ENCODE measurements at regions not wholly inside any gene's neighbourhood (a gene's known extent, or its start where the extent isn't known, plus 50 kb on each side); places are given as distances from the start of the nearest gene placed in this dataset.
"Not testable (repeated sequence)": the region's sequence is repeated elsewhere in the genome, so short reads cannot be mapped to it uniquely, and the experiment has no call there.

DNA sequence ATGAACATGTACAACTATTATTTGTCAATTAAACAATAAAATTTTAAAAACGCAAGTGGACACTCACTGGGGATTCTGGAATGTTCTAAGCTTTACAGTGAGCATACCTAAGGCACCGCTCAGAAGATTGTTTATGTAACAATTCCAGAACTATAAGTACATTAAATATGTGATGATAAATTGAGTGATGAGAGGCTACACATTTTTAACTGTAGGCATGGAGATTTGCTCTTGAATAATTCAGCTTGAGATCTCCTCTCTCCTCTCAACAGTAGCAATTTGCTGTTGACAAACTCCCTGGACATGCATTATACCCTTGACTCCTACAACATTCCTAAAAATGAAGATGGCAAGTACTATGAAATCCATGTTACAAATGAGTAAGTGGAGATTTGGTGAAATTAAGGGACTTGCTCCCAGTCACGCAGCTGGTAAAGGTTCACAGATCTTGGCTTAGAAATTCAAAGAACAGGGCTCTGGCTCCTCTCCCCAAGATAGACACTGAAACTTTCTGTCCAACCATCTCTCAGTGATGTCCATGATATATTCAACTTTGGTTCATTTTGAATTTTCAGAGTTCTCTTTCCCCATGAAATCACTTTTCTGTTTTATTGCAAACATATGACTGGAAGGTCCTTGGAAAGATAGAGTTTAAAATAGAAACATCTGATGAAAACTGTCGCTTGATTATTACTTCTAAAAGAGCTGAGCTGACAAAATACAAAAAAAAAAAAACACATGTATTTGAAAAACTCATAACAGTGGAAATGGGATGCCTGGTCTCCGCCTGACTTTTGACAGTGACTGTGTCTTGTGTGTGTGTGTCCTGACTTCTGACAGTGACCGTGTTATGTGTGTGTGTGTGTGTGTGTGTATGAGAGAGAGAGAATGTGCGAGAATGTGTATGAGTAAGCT, 488.3 kb downstream of the TNS3 start:
- in situ Hi-C loops (cut with MboI; ENCODE audit: low sequenced_read_pairs), result loop anchor here (25.0 kb wide), 1 partner anchor 1181 kb away; the partner anchor contains the start of gene IGFBP3

DNA sequence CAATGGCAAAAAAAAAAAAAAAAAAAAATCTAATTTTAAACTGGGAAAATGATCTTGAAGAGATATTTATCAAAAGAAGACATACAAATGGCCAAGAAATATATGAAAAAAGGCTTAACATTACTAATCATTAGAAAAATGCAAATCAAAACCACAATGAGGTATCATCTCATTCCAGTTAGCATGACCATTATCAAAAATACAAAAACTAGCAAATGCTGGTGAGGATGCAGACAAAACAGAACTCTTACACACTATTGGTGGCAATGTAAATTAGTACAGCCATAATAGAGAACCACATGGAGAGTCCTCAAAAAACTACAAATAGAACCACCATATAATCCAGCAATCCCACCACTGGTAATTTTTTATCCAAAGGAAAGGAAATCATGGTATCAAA, 489.6 kb downstream of the TNS3 start:
- in situ Hi-C loops (cut with MboI; ENCODE audit: low sequenced_read_pairs), result loop anchor here (25.0 kb wide), 1 partner anchor 1180 kb away; the partner anchor contains the start of gene IGFBP3

DNA sequence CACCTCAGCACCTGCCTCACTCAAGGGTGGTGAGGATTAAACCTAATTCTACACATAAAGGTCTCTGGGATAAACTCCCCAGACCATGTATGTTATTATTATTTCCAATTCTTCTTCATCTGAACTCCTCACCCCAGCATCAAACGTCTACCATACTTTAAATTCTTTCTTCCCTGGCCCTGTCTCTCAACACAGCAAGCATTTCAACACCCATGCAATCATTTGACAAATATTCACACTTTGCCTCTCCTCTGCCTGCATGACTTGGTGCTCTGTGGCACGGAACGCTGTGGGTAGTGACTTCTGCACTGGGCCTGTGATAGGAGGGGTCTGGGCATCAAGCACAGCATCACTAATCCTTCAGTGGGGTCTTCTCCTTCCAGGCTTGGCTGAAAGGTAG, 490.8 kb downstream of the TNS3 start:
- in situ Hi-C loops (cut with MboI; ENCODE audit: low sequenced_read_pairs), result loop anchor here (25.0 kb wide), 1 partner anchor 1179 kb away; the partner anchor contains the start of gene IGFBP3

DNA sequence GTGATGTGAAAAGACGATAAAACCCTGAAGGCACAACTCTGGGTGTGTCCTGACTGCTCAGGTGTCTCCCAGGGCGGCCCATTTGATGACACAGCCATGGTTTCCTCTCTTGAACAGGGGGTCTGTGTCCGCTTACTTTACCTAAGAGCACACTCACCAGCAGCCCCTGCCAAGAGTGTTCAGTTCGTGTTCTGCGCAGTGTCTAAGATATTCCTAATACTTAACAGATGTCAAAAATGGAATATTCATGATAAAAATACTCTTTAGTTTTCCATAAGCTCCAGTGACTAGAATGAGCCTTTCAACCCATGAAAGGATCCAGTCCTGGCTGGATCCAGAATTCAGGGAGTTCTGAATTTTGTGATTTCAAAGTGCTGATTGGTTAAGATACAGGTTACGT, 492.4 kb downstream of the TNS3 start:
- in situ Hi-C loops (cut with MboI; ENCODE audit: low sequenced_read_pairs), result loop anchor here (25.0 kb wide), 1 partner anchor 1177 kb away; the partner anchor contains the start of gene IGFBP3

DNA sequence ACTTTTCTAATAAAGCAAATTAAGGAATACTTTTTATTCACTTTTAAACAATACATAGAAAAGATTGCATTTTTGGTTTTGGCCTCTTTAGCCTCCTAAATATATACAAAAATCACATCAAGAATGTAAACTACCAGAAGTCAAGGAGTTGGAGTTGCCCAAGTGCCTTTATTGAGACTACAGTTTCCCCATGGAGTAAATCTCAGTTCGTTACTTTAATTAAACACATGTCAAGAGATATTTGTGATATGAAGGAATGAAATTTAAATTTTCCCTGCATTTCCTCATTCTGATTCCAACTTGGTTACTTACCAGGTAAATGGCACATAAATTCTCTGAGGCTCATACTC, 492.9 kb downstream of the TNS3 start:
- in situ Hi-C loops (cut with MboI; ENCODE audit: low sequenced_read_pairs), result loop anchor here (25.0 kb wide), 1 partner anchor 1177 kb away; the partner anchor contains the start of gene IGFBP3

DNA sequence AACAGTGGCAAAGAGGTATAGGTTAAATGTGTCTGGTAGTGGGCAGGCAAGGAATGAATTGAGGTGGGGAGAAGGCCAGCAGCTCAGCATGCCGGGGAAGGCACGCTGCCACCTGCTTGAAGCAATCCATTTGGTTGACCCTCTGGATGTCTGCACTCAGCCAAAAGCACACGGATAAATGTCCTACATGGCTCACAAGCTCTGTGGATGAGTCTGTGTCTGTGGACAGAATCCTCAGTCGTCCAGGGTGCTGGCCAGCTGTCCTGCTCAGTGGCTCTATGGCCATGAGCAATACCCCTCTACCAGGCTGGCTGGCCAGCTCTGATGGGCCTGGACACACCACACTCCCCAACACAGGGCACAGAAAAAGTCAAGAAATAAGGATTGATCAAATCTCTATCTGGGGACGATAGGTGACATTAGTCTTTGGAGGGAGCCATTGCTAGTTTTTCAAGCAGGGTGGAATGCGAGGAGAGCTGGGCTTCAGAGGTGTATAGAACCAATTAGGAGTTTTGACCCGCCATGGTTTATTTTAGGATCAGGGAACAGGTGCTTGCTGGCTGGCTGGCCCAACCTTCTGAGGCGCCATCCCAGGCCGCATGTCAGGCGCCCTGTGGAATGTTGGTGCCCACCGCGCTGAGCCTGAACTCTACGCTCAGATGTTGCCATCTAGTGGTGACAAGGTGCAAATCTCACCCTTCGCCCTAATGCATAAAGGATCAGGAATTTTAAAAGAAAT, 493.4 kb downstream of the TNS3 start:
- in situ Hi-C loops (cut with MboI; ENCODE audit: low sequenced_read_pairs), result loop anchor here (25.0 kb wide), 1 partner anchor 1176 kb away; the partner anchor contains the start of gene IGFBP3

DNA sequence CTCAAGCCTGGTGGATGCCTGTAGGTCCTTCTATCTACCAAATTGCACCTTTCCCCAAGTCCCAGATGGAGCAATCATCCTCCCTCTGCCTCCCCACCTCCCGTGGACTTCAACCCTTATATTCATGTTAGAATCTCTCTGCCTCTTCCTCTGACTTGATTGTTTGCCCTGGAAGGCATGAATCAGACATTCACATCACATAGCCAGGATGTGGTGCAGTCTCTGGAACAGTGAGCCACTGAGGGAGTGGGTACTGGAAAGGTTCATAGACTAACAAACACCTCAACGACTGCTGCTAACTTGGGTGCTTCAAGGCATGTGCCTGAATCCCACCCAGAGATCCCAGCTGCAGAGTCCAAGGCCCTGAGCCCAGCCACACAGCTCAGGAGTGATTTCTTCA, 494.0 kb downstream of the TNS3 start:
- in situ Hi-C loops (cut with MboI; ENCODE audit: low sequenced_read_pairs), result loop anchor here (25.0 kb wide), 1 partner anchor 1176 kb away; the partner anchor contains the start of gene IGFBP3

DNA sequence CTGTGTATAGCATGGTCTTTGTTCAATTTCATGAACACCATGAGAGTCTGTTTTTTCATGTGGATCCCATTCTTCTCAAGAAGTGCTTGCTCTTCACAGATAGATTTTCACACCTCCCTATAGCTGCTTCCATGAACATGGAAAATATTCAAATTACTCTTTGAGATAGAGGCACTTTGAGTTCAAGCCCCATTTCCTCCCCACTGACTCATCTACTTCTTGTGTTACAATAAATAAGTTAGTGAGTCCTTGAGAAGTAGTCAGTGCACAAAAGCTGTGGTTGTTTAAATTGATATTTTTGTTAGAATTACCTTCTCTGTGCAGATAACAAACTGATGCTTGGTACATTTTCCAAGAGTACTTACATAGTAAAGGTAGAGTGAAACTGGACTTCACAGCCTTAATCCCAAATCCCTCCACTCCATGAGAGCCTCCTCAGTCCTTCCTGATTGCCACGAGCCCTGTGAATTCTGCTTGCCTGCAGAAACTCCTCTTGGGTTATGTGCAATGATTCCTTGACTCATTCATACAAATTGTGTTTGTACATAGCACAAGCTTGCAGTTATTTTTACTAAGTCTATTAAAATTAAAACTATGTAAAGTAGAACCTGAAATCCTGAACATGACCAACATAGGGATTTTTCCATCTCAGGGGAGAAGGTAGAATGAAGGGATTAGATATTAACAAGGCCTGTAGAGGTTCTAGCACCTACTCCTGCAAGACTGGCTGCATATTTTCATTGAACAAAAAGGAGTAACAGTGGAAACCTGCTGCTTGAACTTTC, 496.2 kb downstream of the TNS3 start:
- in situ Hi-C loops (cut with MboI; ENCODE audit: low sequenced_read_pairs), result loop anchor here (25.0 kb wide), 1 partner anchor 1173 kb away; the partner anchor contains the start of gene IGFBP3

DNA sequence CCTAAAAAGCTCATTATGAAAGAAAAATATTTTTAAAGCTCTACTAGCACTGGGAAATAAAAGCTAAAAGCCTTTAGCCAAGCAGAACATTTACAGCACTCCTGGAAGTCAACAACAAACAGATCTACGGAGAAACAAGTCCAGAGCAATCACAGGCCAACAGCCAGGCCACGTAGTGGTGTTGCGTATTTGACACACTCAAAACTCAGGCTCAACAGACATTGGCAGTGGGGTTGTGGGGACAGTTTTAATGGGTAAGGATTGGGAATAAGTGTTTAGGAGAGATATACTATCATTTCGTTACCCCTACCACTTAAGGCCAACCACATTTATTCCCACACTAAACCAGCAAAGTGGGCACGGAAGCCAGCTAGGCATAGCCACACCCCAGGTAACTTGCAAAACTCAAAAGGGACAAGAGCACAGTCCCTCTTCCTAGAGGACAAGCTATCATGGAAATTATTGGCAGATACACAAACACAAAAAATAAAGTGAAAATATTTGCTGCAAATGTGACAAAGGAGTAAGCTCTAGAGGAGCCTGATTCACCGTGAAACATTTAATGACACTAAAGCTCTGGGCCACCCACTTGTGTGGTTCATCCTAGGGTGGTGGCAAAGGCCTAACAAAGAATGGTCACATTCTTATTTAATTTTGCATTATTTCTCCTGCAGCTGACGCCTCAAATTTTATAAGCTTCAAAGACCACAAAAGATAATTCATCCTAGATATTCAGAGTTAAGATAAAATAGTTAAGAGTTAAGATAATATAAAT, 498.2 kb downstream of the TNS3 start:
- in situ Hi-C loops (cut with MboI; ENCODE audit: low sequenced_read_pairs), result loop anchor here (25.0 kb wide), 1 partner anchor 1171 kb away; the partner anchor contains the start of gene IGFBP3

DNA sequence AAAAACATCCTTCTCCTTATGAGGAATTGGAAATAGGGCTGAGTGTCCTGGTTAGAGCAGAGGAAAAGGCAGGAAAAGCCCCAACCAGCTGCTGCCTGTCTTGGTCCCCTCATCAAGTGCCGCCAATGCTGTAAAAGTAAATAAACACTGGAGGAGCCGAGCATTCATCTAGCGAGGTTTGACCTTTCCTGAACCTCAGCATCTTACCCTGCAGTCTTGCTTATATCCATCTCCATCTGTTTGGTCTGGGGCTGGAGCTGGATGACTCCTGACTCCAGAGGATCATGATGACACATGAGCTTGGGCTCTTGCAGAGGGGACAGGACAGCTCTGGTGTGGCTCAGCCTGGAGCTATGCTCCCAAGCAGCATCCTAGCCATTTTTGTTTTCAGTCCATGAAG, 501.1 kb downstream of the TNS3 start:
- in situ Hi-C loops (cut with MboI; ENCODE audit: low sequenced_read_pairs), result loop anchor here (25.0 kb wide), 1 partner anchor 1169 kb away; the partner anchor contains the start of gene IGFBP3

DNA sequence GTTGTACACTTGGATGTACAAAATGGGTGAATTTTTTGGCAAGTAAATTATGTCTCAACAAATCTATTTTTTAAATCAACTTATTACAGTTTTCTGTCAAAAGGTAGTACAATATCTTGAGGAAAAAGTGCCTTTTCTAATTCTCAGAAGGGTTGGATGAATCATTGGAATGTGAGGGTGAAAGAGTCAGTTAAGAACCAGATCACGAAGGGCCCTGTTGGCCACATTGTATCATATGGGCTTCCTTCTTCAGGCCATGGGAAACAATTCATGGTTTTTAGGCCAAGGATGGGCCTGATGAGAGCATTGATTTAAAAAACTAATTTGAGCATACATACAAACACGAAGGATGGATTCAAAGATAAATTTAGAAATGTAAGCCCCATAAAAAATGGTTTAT, 503.7 kb downstream of the TNS3 start:
- in situ Hi-C loops (cut with MboI; ENCODE audit: low sequenced_read_pairs), result loop anchor here (25.0 kb wide), 1 partner anchor 1166 kb away; the partner anchor contains the start of gene IGFBP3

DNA sequence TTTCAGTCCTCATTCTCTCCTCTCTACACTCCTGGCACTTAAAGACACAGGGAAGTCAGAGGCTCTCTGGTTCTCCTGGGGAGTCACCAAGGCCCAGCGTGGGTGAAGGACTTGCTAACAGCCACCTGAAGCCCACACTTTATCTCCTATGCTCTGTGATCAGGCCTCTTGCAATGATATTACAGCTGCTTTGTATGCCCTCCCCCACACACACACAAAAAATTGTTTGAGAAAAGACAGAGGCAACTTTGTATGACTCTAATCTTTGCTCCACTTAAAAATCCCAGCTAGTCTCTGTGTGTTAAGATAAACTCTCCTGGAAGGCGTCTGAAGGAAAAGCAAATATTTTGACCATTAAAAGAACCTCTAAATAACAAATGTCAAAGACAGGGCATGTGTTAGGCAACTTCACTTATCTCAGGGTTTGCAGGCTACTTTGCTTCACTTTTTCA, 507.2 kb downstream of the TNS3 start:
- in situ Hi-C loops (cut with MboI; ENCODE audit: low sequenced_read_pairs), result loop anchor here (25.0 kb wide), 1 partner anchor 1162 kb away; the partner anchor contains the start of gene IGFBP3

DNA sequence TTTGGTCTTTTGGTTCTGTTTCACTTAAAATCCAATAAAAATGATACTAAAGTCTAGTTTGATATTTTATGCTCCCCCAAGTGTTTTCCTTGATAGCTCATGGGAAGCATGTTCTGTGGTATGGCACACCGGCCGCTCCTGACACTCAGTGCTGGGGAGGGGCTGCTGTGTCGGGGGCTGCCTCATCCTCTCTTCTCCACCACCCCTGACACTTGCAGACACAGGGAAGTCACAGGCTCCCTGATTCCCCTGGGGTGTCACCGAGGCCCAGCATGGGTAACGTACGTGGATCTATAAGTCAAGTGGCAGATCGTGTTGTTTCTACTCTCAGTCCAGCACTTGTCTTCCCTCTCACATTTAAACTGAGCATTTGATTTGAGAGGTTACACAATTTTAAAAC, 508.6 kb downstream of the TNS3 start:
- in situ Hi-C loops (cut with MboI; ENCODE audit: low sequenced_read_pairs), result no loop called here

DNA sequence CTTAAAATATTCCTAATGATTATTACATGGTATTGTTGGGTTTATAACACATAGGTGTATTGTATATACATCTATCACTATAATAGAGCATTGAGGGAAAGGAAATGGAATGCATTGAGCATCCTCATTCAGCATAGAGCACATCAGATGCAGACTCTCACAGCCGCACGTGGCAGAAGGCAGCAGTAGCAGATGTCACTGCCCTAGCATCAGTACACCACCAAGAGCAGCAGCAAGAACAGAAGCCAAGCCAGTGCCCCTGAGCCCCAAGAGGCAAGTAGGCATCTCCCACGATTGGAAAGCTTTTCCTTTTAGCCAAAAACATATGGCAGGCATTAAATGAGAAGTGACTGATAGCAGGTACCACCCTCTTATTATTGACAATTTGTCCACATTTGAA, 510.0 kb downstream of the TNS3 start:
- in situ Hi-C loops (cut with MboI; ENCODE audit: low sequenced_read_pairs), result no loop called here

DNA sequence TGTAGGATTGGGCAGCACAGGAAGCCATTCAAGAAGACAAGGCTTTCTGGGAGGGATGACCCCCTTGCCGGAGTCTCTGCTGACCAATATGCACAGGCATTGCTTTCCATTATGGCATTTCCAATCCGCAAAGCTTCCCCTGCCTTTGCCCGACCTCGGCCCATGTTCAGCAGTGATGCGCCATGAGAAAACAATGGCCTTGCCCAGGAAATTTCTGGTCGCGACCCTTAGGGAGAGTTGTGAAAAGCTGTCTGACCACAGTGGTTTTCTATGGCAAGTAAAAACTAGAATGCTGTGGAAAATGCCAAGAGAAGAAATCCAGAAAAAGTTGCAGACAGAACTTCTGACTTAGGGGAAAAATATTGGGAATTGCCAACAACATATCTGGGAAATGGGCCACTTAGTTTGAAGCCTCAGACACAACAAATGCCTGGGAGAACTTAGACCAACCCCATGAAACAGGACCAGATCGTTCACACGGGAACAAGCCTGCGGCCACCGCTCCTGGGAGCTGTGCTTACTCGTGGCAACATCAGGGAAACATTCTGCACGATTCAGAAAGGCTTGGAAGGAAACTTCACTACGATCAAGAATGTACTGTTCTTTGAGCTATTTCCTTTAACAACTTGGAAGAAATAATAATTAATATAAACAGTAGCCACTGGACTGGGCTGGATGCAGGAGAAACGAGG, 512.4 kb downstream of the TNS3 start:
- in situ Hi-C loops (cut with MboI; ENCODE audit: low sequenced_read_pairs), result no loop called here

DNA sequence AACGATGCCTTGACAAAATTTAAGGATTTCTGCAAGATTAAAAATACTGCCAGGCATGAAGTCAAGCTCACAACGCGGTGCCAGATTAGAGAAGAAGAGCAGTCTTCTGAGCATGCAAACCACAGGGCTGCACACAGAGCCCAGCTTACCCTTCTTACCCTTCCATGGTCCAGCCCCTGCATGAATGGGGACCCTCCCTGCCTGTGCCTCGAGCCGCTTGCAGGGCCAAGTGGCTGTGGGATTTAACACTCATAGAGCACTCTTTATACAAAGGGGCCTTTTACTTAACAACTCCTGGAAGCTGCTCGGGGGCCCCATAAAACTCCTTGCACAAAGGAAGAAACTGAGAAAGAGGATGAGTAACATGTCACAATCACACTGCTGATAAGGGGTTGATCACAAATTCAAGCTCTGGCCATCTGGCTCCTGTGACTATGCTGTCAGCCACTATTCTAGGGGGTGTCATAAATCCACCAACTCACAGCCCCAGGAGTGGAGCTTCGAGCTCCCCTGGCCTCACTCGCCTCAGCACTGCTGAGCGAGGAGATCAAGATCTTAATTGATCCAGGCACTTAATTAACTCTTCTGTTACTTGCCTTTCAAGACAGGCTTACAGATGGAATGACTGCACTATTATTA, 514.8 kb downstream of the TNS3 start:
- in situ Hi-C loops (cut with MboI; ENCODE audit: low sequenced_read_pairs), result no loop called here

DNA sequence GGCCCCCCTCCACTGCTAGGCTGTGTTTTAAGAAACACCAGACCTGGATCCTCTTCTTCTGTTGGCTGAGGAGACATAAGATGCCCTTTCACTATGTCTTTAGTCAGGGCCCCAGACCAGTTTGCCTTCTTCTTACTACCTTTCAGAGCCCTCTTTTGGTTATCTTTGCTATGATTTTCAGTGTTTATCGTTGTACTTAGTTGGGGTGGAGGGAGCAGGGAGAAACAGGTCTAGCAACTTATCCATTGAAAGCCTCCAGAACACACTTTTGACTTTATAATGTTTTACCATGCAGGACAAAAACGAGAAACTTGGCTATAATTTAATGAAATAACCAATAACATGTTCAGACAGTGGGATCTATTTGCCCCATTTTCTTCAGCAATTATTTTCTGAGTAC, 525.2 kb downstream of the TNS3 start:
- in situ Hi-C loops (cut with MboI; ENCODE audit: low sequenced_read_pairs), result no loop called here

DNA sequence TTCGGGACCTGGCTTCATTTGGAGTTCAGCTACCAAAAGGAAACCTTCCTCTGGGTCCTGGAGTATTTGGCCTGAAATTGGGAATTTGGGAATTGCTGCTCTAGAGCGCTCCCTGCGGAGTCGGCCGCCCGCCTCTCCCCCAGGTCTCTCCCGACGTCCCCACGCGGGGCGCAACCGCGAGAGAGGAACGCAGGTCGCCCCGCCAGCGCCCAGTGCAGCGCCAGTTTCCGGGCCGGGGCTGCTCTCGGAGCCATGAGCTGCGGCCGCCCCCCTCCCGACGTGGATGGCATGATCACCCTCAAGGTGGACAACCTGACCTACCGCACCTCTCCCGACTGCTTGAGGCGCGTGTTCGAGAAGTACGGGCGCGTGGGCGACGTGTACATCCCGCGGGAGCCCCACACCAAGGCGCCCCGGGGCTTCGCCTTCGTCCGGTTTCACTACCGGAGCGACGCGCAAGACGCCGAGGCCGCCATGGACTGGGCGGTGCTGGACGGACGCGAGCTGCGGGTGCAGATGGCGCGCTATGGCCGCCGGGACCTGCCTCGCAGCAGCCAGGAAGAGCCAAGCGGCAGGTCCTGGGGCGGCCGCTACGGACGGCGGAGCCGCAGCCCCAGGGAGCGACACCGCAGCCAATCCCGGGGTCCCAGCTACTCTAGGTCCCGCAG, 529.2 kb downstream of the TNS3 start:
- in situ Hi-C loops (cut with MboI; ENCODE audit: low sequenced_read_pairs), result not testable (repeated sequence)

Measured in HL-60/S4 treated with retinoic acid at 250 ng/mL for 4 days and 3 days (cell line).